Left renal cortex interstitium (tissue), 4 donors: ENCODE measurements at regions not wholly inside any gene's neighbourhood (a gene's known extent, or its start where the extent isn't known, plus 50 kb on each side); places are given as distances from the start of the nearest gene placed in this dataset.
"Not testable (repeated sequence)": the region's sequence is repeated elsewhere in the genome, so short reads cannot be mapped to it uniquely, and the experiment has no call there.

Experiments
- DNase-seq, 4 donors: peaks; one replicate each; pipeline ENCODE4 v3.0.0-alpha.2; 2013; ENCODE audit warnings: low read depth in 4 of 4, low spot score in 2 of 4, missing footprints in 1 of 4

DNA sequence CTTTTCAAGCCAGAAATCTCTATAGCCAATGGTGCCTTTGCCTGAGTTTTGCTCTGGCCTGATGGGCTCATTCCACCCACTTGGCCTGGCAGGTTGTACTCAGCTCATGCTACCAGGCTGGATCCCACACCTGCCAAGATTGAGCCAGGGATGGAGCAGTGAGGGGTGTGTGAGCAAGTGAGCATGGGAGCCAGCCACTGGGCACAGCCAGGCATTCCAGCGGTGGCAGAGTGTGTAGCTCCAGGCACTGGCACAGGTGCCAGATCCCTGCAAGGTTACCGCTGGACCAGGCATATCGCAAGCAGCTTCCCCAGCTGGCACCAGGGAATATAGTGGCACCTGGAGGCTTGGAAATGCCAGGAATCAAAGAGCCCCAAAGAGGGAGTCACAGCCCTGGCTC is 2395.6 kb upstream of the C9orf72 start:
- no peak for DNase-seq

DNA sequence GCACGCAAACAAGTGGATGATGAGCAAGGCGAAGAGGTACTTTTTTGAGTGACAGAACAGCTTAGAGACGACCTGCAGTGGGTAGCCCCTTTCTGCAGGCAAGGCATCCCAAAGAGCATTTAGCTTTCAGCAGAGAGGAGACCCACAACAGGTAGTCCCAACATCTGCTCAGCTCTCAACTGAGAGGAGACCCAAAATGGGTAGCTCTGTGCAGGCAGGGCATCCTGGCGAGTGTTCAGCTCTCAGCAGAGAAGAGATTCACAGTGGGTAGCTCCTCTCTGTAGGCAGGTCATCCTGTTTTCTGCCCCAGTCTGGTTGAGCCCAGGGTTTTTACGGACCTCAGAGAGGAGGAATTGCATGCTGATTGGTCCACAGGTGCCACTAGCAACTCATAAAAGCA is 2396.1 kb upstream of the C9orf72 start:
- DNase-seq = no peak

DNA sequence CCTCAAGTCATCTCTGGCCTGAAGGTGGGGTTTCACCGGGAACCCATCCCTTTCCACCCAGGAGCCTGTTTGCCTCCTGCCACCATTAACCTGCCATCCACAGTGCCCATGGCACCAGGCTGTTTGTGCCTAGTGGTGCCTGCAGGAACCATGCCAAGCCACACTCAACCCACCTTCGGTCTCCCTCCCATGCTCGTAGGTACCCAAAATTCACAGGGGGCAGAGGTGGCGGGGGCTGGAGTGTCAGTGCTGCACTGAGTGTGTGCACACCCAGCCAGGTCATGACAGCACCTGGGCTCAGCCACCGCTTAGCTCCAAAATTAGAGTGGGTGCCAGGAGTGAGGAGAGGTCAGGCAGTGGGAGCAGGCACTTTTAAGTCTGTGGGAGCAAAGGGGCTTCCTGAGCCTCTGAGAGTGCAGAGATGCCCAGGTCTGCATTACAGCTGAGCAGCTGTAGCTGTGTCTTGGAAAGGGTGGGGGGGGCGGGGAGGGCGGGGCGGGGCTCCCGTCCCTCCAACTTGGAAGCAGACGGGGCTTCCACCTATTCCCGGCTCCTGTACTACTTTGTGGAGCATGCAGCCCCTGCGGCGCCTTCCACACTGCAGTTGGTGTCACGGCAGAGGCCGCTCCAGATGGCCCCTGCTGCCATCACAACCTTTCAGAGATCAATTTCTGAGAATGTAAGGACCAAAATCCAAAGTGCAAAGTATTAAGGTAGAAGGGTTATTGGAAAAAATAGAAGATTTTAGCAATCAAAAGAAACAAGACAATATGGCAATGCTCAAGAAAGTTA is 2396.8 kb upstream of the C9orf72 start:
- no peak for DNase-seq

DNA sequence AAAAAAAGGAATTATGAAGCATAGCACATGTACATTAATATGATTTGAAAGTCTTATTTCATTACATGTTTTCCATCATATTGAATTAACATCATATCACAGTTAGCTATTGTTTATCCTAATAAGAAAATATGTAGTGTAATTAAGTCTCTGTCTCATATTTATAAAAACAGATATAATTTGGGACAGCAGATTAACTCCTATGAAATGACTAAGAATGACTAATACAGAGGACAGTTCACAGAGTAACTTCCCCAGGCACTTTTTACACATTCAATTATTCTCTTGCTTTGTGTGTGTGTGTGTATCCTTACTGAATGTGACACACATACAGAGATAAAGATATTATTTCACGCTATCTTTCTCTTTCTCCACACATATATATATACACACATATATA is 2400.9 kb upstream of the C9orf72 start:
- DNase-seq = no peak

DNA sequence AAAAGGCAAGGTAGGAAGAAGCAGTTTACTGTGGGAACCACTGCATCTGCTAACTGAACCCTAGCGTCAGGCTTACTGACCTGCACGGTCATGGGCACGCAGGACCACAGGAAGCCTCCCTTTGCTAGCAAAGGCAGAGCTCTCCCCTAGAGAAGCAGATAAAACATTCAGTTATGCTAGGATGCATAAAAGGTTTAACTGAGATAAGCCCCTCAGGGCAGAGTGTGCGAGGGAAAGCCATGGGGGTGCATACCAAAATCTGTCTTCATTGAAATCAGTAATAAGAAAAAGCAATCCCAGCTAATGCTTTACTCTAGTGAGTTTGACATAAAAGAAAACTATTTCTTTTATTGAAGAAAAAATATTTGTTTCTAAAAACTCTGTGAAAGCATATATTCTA is 2403.7 kb upstream of the C9orf72 start:
- no peak for DNase-seq

DNA sequence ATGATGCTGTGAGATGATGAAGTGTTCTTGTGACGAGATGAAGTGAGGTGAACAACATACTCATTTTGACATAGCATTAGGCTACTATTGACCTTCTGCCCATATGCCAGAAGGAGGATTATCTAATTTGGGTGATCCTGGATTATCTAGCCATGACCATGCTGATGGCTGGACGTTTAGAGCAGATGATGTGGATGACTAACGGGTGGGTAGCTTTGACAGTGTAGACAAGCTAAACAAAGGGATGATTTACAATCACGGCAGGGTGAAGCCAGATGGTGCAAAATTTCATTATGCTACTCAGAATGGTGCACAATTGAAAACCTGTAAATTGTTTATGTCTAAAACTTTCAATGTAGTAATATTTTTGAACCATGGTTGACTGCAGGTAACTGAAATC is 2403.4 kb upstream of the ACO1 start:
- no peak for DNase-seq

DNA sequence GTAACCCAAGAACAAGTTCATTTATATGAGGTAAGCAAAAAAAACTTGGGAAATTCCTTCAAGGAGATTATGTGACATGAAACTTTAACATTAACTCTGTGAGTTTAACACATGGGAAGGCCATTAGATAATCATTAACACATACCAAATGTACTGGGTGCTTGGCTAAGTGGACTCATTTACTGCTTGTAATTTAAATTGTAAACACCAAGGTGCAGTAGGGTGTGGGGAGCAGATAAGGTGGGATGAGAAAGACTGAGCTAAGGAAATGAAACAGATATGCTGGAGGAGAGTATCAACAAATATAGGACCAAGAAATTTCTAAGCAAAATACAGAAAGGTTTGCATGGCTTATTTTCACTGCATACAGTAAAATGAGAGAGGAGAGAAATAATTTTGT is 2384.8 kb upstream of the ACO1 start:
- DNase-seq = no peak

DNA sequence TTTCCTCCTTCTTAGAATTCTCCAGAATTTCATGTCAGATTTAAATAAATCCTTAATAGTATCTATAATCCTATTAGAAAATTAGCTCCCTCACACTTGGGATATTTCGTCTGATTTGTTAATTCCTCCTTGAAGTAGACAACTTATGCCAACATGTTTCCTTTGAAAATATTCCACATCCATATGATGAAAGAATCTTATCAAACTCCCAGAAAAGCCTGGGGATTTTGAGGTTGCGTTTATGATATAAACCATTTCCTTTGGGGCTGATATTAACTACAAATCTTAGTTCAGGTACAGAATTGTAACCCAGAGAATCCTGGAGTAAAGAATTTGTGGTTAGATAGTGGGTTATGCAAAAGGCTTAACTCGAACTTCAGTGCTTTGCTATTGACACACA is 2373.8 kb upstream of the ACO1 start:
- no peak for DNase-seq

DNA sequence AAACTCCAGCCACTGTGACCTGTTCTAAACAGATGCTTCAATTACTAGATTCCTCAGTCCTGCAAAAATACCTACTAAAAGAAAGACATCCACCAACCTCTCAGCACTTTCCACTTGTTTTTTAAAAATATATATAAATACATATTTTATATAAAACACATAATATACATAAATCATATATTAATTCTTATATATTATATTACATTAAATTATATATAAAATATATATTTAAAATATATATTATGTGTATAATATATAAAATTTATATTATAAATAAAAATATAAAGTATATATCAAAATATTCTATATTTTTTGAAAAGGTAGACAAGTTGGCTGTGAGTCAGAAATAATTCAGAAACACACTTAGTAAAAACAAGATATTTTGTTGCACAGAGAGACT is 2371.8 kb upstream of the ACO1 start:
- DNase-seq = no peak

DNA sequence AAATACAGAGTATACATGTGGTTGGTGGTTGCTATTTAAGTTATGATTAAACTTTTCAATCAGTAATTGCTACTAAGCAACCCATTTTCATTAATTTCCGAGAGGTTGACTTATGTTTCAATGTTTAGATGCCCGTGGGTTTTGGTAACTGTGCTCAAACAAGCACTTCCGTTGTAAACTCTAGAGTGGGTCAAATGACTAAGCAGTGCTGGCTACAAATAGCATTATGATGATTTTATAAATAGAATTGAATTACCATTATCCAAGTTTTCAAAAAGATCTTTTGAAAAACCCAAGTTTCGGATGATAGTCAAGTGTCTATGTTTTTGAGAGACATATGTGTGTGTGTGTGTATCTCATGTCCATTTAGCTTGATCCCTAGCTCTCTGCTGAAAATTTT is 2369.4 kb upstream of the ACO1 start:
- no peak for DNase-seq

DNA sequence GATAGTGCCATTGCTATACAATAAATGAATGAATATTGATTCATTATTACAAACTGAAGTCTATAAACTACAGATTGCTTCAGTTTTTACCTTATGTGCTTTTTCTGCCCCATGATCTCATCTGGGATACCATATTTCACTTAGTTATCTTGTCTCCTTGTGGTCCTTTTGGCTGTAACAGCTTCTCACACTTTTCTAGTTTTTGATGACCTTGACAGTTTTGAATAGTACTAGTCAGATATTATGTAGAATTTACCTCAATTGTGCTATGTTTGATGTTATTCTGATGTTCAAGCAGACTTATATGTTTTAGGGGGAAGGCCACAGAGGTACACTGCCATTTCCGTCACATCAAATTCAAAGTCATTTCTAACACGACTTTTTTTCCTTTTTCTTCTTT is 2364.3 kb upstream of the ACO1 start:
- DNase-seq = no peak

DNA sequence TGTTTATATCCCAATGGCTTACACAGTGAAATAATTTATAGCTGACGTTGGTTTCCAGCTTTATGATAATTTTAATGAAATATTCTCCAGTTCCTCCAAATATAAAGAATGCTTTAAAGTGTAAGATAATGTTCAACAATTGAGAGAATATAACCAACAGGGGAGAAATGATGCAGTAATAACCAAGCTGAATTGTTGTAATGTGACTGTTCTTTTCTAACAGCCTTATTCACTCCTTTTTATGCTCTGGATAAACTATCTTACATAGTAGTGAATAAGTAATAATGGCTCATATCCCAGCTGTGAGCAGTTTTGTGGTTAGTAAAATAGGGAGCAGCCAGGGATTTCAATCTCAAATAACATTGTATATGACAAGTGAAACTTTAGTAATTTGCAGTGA is 2348.7 kb upstream of the ACO1 start:
- no peak for DNase-seq

DNA sequence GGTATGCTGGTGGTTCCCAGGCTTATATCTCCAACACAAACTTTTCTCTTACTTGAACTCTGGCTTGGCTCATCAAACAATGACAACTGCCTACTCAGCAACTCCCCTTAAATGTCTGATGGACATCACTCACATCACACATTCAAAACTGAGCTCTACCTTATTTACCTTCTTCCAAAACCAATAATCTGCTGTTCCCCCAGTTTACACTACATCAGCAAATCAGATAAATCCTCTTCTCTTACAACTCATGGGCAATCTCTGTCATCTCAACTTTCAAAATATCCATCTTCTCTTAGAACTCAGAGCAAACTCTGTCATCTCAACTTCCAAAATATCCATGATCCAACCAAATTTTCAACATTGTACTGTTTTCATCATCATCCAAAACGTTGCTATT is 2347.9 kb upstream of the ACO1 start:
- no peak for DNase-seq

DNA sequence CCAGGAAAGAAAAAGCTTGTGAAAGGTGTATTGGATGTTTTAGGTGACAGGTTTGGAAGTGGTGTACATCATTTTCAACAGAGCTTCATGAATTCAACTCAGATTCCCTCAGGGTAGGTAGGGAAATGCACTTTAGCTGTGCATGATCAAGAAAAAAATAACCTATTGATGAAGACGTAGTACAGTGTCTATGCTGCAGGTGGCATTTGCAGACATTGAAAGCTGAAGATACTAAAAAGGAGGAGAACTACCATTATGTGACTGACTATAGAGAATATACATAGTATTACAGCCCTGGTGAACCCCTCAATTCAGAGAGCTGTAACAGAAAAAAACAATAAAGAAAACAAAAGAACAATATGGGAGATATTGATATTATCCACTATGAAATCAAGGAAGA is 2344.7 kb upstream of the ACO1 start:
- DNase-seq = no peak

DNA sequence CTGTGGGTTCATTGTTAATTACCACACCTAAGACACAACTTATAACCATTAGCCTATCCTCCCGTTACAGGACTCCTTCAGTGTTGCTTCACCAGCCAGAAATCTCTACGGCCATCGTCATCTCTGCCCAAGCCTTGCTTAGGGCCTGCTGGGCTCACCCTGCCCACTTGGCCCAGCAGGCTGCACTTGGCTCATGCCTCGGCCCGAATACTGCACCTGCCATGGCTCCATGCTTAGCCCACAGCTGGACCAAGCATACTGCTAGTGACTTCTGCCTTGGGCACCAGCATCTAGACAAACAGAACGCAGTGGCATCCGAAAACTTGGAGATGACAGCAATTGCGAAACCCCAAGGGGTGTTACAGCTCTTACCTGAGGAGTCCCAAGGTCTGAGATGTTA is 2336.0 kb upstream of the ACO1 start:
- DNase-seq = no peak

DNA sequence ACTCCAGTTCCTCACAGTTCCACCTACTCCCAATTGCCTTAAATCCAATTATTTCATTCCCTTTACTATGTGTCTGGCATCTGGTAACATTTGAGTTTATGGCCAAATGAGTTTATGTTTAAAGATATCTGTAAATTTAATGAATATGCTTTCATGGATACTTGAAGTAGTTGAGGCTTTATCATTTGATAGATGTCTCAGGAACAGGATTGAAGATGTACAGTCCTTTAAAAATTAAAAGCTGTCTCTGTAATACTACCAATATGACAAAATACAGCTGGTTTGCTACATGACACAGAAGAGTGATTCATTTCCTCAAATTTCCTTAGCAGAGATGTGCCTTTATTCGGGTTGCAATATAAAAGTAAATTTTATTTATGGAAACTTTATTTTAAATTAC is 2326.0 kb upstream of the ACO1 start:
- DNase-seq = no peak

DNA sequence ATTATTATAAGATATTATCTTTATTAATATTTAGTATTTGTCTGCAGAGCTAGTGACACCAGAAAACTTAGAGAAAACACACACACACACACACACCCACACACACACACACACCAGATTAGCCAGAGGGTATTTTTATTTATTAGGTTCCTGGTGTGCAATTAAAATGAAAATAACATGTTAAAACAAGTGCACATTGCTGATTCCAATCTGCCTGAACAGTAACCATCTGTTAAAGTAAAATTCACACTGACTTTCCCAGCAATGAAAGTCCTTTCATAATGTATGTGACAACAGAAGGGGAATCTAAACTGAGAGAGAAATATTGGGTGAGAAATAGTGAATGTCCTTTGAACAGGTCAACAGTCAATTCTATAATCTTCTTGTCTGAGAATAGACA is 2323.5 kb upstream of the ACO1 start:
- DNase-seq = no peak

DNA sequence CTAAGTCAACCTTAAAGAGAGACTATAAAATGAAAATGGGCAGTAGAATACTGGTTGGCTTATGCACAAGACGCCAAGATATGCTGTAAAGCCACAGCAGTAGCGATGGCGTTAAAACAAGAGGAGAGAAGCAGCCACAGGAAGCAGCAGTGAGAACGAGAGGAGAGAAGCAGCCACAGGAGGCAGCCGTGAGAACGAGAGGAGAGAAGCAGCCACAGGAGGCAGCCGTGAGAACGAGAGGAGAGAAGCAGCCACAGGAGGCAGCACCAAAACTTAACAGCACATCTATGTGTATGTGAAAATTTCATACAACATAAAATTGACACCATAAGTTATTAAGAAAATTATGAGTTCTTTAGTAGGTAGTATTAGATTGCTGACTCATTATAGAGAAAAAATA is 2318.6 kb upstream of the ACO1 start:
- DNase-seq = no peak

DNA sequence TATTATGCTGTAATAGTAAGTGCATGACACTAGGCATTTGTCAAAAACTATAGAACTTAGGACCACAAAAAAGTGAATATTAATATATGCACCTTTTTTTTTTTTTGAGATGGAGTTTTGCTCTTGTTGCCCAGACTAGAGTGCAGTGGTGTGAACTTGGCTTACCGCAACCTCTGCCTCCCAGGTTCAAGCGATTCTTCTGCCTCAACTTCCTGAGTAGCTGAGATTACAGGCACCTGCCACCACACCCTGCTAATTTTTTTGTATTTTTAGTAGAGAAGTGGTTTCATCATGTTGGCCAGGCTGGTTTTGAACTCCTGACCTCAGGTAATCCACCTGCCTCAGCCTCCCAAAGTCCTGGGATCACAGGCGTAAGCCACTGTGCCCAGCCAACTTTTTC is 2315.2 kb upstream of the ACO1 start:
- not testable (repeated sequence) for DNase-seq

DNA sequence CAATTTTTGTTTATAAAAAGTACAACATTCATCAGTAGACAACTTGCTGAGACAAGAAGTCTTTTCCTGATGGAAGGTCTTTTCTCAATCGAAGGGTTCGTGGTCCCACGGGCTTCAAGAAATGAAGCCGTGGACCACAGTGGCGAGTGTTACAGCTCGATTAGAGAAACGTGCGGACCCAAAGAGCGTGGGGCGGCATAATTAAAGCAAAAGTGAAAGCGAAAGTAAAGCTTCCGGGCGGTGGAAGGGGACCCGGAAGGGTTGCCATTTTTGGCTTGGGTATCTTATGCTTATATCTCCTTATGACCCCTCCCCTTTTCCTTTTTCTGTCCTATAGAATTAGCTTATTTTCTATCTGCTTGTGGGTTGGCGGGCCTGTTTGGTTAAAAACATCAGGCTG is 2309.4 kb upstream of the ACO1 start:
- no peak for DNase-seq

DNA sequence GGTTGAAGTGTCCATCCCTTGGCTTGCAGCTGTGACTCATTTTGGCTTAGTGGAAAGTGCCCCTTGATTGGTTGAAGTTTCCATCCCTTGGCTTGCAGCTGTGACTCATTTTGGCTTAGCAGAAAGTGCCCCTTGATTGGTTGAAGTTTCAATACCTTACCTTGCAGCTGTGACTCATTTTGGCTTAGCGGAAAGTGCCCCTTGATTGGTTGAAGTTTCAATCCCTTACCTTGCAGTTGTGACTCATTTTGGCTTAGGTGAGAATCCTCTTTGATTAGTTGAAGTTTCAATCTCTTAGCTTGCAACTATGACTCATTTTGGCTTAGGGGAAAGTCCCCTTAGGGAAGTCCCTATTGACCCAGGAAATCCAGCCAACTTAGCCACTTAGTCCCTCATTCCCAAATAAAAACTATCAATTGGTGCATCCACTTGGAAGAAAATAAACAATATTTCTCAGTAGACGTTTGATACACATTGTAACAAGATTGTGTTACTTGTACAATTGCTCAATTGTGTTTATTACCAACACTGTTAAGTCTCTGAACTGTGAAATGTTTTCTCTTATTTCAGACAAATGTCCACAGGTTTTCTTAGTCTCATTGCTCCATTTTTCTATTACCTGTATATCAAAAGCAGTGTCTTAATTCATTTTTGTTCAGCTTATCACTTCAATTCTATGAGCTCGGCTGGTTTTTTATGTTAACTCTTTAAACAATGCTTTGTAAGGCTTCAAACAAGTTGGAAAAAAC is 2308.8 kb upstream of the ACO1 start:
- no peak for DNase-seq

DNA sequence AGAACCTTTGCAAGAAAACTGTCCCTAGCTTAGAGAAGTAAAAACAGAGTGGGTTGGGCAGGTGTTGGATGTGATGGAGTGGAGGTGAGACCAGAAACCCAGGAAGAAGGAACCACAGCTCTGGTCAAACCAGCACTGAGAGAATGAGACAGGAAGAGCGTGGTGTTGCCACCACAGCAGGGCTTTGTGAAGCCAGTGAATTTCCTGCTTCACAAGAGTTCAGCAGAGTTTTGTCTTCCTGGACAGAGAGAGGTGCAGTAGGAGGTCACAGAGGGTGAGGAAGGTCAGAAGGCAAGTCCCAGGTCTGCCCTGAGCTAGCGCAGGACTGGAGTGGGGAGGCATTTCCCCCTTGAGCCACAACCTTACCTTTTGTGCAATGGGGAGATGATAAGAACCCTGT is 2306.2 kb upstream of the ACO1 start:
- DNase-seq = no peak
